IMR-90 (cell line): ENCODE measurements at regions not wholly inside any gene's neighbourhood (a gene's known extent, or its start where the extent isn't known, plus 50 kb on each side); places are given as distances from the start of the nearest gene placed in this dataset.

Experiments
- ATAC-seq: fragments of 200-7000 bp; cut with Tn5 transposase; 2 replicates; pipeline ENCODE4 v1.9.1; 2020; ENCODE audit warnings: low read depth, mild to moderate bottlenecking, moderate library complexity
- BruUV-seq: library from RNA; stranded (reverse); fragments of 400-500 nt; replicated peaks from 2 replicates; lab custom pipeline; 2021; lab: Mats Ljungman, UMichigan
- CTCF ChIA-PET: fragments of 300-600 bp; formaldehyde crosslinking; extraction: SDS; loops from one replicate; lab custom pipeline; 2021; ENCODE audit warnings: antibody characterized with exemption; lab: Yijun Ruan, JAX
- POLR2A ChIA-PET: fragments of 300-600 bp; sonication (Branson Sonifier 250); formaldehyde crosslinking; loops from one replicate; lab custom pipeline; 2022; ENCODE audit warnings: antibody characterized with exemption; ENCODE audit not compliant: unreplicated experiment; lab: Charles Lee
- DNase-seq: peaks from one replicate; pipeline ENCODE4 v3.0.0; 2013
- H2AFZ ChIP-seq: replicated peaks from 2 replicates; pipeline ENCODE3; 2013; ENCODE audit warnings: low read length, mild to moderate bottlenecking; ENCODE audit not compliant: poor library complexity
- H2AK5ac ChIP-seq: 2 replicates; pipeline ENCODE4 v1.6.1; 2013; ENCODE audit warnings: low read depth, low read length, inconsistent platforms
- H2AK9ac ChIP-seq: replicated peaks from 2 replicates; pipeline ENCODE3; 2013; ENCODE audit warnings: mild to moderate bottlenecking, low read depth, low read length, moderate library complexity; ENCODE audit not compliant: poor library complexity
- H2BK120ac ChIP-seq: 2 replicates; pipeline ENCODE4 v1.6.1; 2013; ENCODE audit warnings: low read depth, low read length, inconsistent platforms
- H2BK15ac ChIP-seq: 3 replicates; pipeline ENCODE4 v1.6.1; 2013; ENCODE audit warnings: low read depth, low read length, inconsistent platforms
- H2BK20ac ChIP-seq: 2 replicates; pipeline ENCODE4 v1.6.1; 2013; ENCODE audit warnings: low read depth, mild to moderate bottlenecking, inconsistent platforms, low read length, moderate library complexity
- H2BK5ac ChIP-seq: 2 replicates; pipeline ENCODE4 v1.6.1; 2013; ENCODE audit warnings: mild to moderate bottlenecking, low read depth, low read length, inconsistent platforms; ENCODE audit not compliant: poor library complexity, severe bottlenecking
- H3K14ac ChIP-seq: replicated peaks from 2 replicates; pipeline ENCODE4 v1.6.1; 2013; ENCODE audit warnings: low read depth, low read length, inconsistent platforms
- H3K18ac ChIP-seq: 2 replicates; pipeline ENCODE4 v1.6.1; 2013; ENCODE audit warnings: low read depth, low read length, control low read depth
- H3K23ac ChIP-seq: 2 replicates; pipeline ENCODE4 v1.6.1; 2013; ENCODE audit warnings: low read depth, low read length, inconsistent platforms
- H3K27ac ChIP-seq: 2 replicates; pipeline ENCODE4 v1.5.1; 2013; ENCODE audit warnings: mild to moderate bottlenecking, control low read depth, low read length; ENCODE audit not compliant: insufficient read depth
- H3K27me3 ChIP-seq: 2 replicates; pipeline ENCODE4 v1.6.1; 2013; ENCODE audit warnings: low read length; ENCODE audit not compliant: control insufficient read depth, insufficient read depth
- H3K36me3 ChIP-seq: 2 replicates; pipeline ENCODE4 v1.6.1; 2013; ENCODE audit warnings: low read length, mixed read lengths; ENCODE audit not compliant: control insufficient read depth, insufficient read depth
- H3K4ac ChIP-seq: 2 replicates; pipeline ENCODE4 v1.6.1; 2013; ENCODE audit warnings: low read depth, low read length, inconsistent platforms
- H3K4me1 ChIP-seq: 2 replicates; pipeline ENCODE4 v1.6.1; 2013; ENCODE audit warnings: low read length, mixed read lengths; ENCODE audit not compliant: control insufficient read depth, insufficient read depth
- H3K4me2 ChIP-seq: 2 replicates; pipeline ENCODE4 v1.6.1; 2013; ENCODE audit warnings: low read depth, mild to moderate bottlenecking, control low read depth, low read length, moderate library complexity
- H3K4me3 ChIP-seq: 2 replicates; pipeline ENCODE4 v1.5.1; 2013; ENCODE audit warnings: low read depth, mild to moderate bottlenecking, control low read depth, low read length, moderate library complexity; ENCODE audit not compliant: insufficient read depth
- H3K56ac ChIP-seq: 2 replicates; pipeline ENCODE4 v1.6.1; 2013; ENCODE audit warnings: low read length, inconsistent platforms; ENCODE audit not compliant: insufficient read depth; ENCODE audit errors: extremely low read depth
- H3K79me1 ChIP-seq, 2 experiments: 2 replicates each; pipeline ENCODE4 v1.6.1; 2013; ENCODE audit warnings: low read length in 2 of 2, inconsistent platforms in 1 of 2, low read depth in 1 of 2
- H3K9ac ChIP-seq: 2 replicates; pipeline ENCODE4 v1.6.1; 2013; ENCODE audit warnings: low read depth, low read length, control low read depth
- H3K9me1 ChIP-seq: 2 replicates; pipeline ENCODE4 v1.6.1; 2013; ENCODE audit warnings: low read length, inconsistent platforms; ENCODE audit not compliant: insufficient read depth
- H3K9me3 ChIP-seq: 2 replicates; pipeline ENCODE4 v1.6.1; 2013; ENCODE audit warnings: low read length; ENCODE audit not compliant: control insufficient read depth, insufficient read depth
- H4K20me1 ChIP-seq: 2 replicates; pipeline ENCODE4 v1.6.1; 2013; ENCODE audit warnings: low read length, inconsistent platforms; ENCODE audit not compliant: insufficient read depth
- H4K5ac ChIP-seq: 2 replicates; pipeline ENCODE4 v1.6.1; 2013; ENCODE audit warnings: mild to moderate bottlenecking, low read depth, low read length, control low read depth
- H4K8ac ChIP-seq, 2 experiments: 2 replicates each; pipeline ENCODE4 v1.6.1; 2013; ENCODE audit warnings: low read depth in 2 of 2, low read length in 2 of 2, control low read depth in 1 of 2, inconsistent platforms in 1 of 2
- H4K91ac ChIP-seq: 2 replicates; pipeline ENCODE4 v1.6.1; 2013; ENCODE audit warnings: low read depth, low read length, inconsistent platforms; ENCODE audit not compliant: insufficient read depth
- BHLHE40 ChIP-seq: fragments of 150-350 bp; IDR thresholded peaks from 2 replicates; pipeline ENCODE4 v1.6.1; 2016; ENCODE audit warnings: mild to moderate bottlenecking, low read depth, low read length
- CHD1 ChIP-seq: IDR thresholded peaks from 2 replicates; pipeline ENCODE4 v1.6.1; 2012; ENCODE audit warnings: low read depth, low read length, improper control_type of control experiment
- FOS ChIP-seq: fragments of 150-350 bp; IDR thresholded peaks from 2 replicates; pipeline ENCODE4 v1.6.1; 2016; ENCODE audit warnings: low read depth, low read length
- MAFK ChIP-seq: IDR thresholded peaks from 2 replicates; pipeline ENCODE4 v1.6.1; 2012; ENCODE audit warnings: low read depth, low read length, improper control_type of control experiment
- MAZ ChIP-seq: IDR thresholded peaks from 2 replicates; pipeline ENCODE4 v1.6.1; 2012; ENCODE audit warnings: low read depth, mild to moderate bottlenecking, low read length, improper control_type of control experiment, moderate library complexity, borderline replicate concordance
- MXI1 ChIP-seq: IDR thresholded peaks from 2 replicates; pipeline ENCODE4 v1.6.1; 2012; ENCODE audit warnings: low read depth, mild to moderate bottlenecking, low read length, moderate library complexity, borderline replicate concordance
- NFE2L2 ChIP-seq: fragments of 150-350 bp; IDR thresholded peaks from 2 replicates; pipeline ENCODE4 v1.6.1; 2016; ENCODE audit warnings: low read depth, mild to moderate bottlenecking, low read length
- POLR2A ChIP-seq: IDR thresholded peaks from 2 replicates; pipeline ENCODE4 v1.6.1; 2012; ENCODE audit warnings: mild to moderate bottlenecking, low read depth, low read length
- RCOR1 ChIP-seq: IDR thresholded peaks from 2 replicates; pipeline ENCODE4 v1.6.1; 2012; ENCODE audit warnings: mild to moderate bottlenecking, low read length, improper control_type of control experiment; ENCODE audit not compliant: insufficient replicate concordance
- SMC3 ChIP-seq: fragments of 150-350 bp; IDR thresholded peaks from 2 replicates; pipeline ENCODE4 v1.6.1; 2016; ENCODE audit warnings: low read depth, mild to moderate bottlenecking, antibody characterized with exemption, low read length, moderate library complexity
- WGBS, 2 experiments: methylation state at CpG; one replicate each; pipeline versions ENCODE4 v1.1.5 to v1.1.7; 2013; ENCODE audit warnings: missing lambda C conversion rate in 2 of 2; ENCODE audit not compliant: insufficient read length in 1 of 2; ENCODE audit errors: extremely low coverage in 2 of 2; 5-methylcytosine and 5-hydroxymethylcytosine counted together
- dilution Hi-C: fragments of 300-500 bp; cut with HindIII; formaldehyde crosslinking; loops from one replicate; pipeline ENCODE4 v1.14.3; 2018; ENCODE audit warnings: low sequenced_read_pairs; ENCODE audit not compliant: unreplicated experiment
- in situ Hi-C: fragments of 300-500 bp; cut with MboI; formaldehyde crosslinking; loops from 3 replicates; pipeline ENCODE4 v1.14.3; 2019; ENCODE audit warnings: low sequenced_read_pairs, inconsistent platforms, mixed read lengths
- intact Hi-C: fragments of 100-400 bp; cut with micrococcal nuclease; formaldehyde crosslinking; loops from 2 replicates; pipeline ENCODE4 v1.10.0; 2022
- TF ChIP-seq, protein P1 (sequence below): fragments of 150-350 bp; IDR thresholded peaks from 2 replicates; pipeline ENCODE4 v1.6.1; 2016; ENCODE audit warnings: low read depth, mild to moderate bottlenecking, low read length, moderate library complexity, borderline replicate concordance
- TF ChIP-seq, protein P2 (sequence below): fragments of 150-350 bp; IDR thresholded peaks from 2 replicates; pipeline ENCODE4 v1.6.1; 2017; ENCODE audit warnings: mild to moderate bottlenecking, antibody characterized with exemption, low read length, low read depth
- TF ChIP-seq, protein P3 (sequence below): conservative IDR thresholded peaks from 2 replicates; pipeline ENCODE4 v1.5.1; 2012; ENCODE audit warnings: mild to moderate bottlenecking, low read depth, low read length, improper control_type of control experiment

DNA sequence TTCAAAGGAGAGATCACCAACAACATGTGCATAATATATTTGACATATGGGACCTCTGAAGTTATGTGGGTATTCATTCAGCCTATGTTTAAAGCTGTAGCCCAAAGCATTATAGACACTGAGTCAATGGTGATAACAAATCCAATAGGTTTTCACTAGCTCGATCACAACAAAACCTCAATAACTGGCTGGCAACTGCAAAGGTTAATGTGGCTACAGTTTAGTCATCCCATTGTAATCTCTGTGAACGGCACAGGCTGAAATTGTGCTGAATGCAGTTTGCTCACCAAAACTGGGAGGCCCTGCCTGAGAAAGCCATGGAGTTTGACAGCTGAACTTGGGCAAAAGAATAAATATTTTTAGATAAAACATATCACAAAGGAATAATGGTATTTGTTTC is 152.4 kb upstream of the ADO start:
- POLR2A ChIA-PET = no interaction called here

More for the DNA sequence above, 152.4 kb upstream of the ADO start:
- no peak overlapping the region for H2BK120ac ChIP-seq
- H2BK20ac ChIP-seq = no peak overlapping the region
- DNase-seq (peak; percentile 13), ATAC-seq (no peak)
- H4K5ac ChIP-seq = no peak overlapping the region
- no peaks in the 10 kb centered on the region for H4K20me1 ChIP-seq
- no peak overlapping the region for H2AK5ac ChIP-seq
- no peak overlapping the region for H3K9ac ChIP-seq
- TF ChIP-seq FOS (no peak), BHLHE40 (no peak), MXI1 (no peak), NFE2L2 (no peak), POLR2A (no peak), MAZ (no peak), CHD1 (no peak), MAFK (no peak), SMC3 (no peak), RCOR1 (no peak)
- TF ChIP-seq, protein P1, sequence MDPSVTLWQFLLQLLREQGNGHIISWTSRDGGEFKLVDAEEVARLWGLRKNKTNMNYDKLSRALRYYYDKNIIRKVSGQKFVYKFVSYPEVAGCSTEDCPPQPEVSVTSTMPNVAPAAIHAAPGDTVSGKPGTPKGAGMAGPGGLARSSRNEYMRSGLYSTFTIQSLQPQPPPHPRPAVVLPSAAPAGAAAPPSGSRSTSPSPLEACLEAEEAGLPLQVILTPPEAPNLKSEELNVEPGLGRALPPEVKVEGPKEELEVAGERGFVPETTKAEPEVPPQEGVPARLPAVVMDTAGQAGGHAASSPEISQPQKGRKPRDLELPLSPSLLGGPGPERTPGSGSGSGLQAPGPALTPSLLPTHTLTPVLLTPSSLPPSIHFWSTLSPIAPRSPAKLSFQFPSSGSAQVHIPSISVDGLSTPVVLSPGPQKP = no peak
- TF ChIP-seq, protein P2, sequence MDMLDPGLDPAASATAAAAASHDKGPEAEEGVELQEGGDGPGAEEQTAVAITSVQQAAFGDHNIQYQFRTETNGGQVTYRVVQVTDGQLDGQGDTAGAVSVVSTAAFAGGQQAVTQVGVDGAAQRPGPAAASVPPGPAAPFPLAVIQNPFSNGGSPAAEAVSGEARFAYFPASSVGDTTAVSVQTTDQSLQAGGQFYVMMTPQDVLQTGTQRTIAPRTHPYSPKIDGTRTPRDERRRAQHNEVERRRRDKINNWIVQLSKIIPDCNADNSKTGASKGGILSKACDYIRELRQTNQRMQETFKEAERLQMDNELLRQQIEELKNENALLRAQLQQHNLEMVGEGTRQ = no peak
- TF ChIP-seq, protein P3, sequence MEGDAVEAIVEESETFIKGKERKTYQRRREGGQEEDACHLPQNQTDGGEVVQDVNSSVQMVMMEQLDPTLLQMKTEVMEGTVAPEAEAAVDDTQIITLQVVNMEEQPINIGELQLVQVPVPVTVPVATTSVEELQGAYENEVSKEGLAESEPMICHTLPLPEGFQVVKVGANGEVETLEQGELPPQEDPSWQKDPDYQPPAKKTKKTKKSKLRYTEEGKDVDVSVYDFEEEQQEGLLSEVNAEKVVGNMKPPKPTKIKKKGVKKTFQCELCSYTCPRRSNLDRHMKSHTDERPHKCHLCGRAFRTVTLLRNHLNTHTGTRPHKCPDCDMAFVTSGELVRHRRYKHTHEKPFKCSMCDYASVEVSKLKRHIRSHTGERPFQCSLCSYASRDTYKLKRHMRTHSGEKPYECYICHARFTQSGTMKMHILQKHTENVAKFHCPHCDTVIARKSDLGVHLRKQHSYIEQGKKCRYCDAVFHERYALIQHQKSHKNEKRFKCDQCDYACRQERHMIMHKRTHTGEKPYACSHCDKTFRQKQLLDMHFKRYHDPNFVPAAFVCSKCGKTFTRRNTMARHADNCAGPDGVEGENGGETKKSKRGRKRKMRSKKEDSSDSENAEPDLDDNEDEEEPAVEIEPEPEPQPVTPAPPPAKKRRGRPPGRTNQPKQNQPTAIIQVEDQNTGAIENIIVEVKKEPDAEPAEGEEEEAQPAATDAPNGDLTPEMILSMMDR = no peak
- H3K4me1 ChIP-seq = no peaks in the 10 kb centered on the region
- H3K4me3 ChIP-seq = no peak overlapping the region
- H3K9me3 ChIP-seq = no peaks in the 10 kb centered on the region
- no peaks in the 10 kb centered on the region for H3K9me1 ChIP-seq
- no peak overlapping the region for H3K4me2 ChIP-seq
- no peak overlapping the region for H3K18ac ChIP-seq
- no peaks in the 10 kb centered on the region for H3K36me3 ChIP-seq
- no peak overlapping the region for H2BK5ac ChIP-seq
- dilution Hi-C loops = no loop called here
- H3K23ac ChIP-seq = no peak overlapping the region
- CTCF ChIA-PET = no interaction called here
- no peak overlapping the region for H3K14ac ChIP-seq
- H3K27ac ChIP-seq = no peak overlapping the region
- no peak overlapping the region for H3K4ac ChIP-seq
- H3K79me1 ChIP-seq = no peaks in the 10 kb centered on the region
- H4K8ac ChIP-seq = no peak overlapping the region
- H2AFZ ChIP-seq = no peak overlapping the region
- H3K56ac ChIP-seq = no peak overlapping the region
- H2BK15ac ChIP-seq = no peak overlapping the region
- WGBS, 2 experiments = no CpG with 5 or more reads among the region's 2 CpGs
- intact Hi-C loops = no loop called here
- BruUV-seq = no TSS peak
- no peak overlapping the region for H2AK9ac ChIP-seq
- H3K27me3 ChIP-seq = peaks cover 4% of the 10 kb centered on the region; the same call in 1 of the 2 replicates
- in situ Hi-C loops = no loop called here
- no peak overlapping the region for H4K91ac ChIP-seq
